K562 (cell line): ENCODE measurements at regions not wholly inside any gene's neighbourhood (a gene's known extent, or its start where the extent isn't known, plus 50 kb on each side); places are given as distances from the start of the nearest gene placed in this dataset.

Source experiments
- ATAC-seq: fragments of 200-7000 bp; cut with Tn5 transposase; 3 replicates; pipeline ENCODE4 v1.9.1; 2020; ENCODE audit warnings: moderate library complexity
- BruUV-seq: library from RNA; stranded (reverse); fragments of 400-500 nt; replicated peaks from 2 replicates; lab custom pipeline; 2021; lab: Mats Ljungman, UMichigan
- CTCF ChIA-PET: fragments of 300-600 bp; formaldehyde crosslinking; extraction: SDS; loops from one replicate; lab custom pipeline; 2021; ENCODE audit warnings: low intra/inter-chr PET ratio; lab: Yijun Ruan, JAX
- POLR2A ChIA-PET: fragments of 300-600, 350-650 bp; sonication (Branson Sonifier 250); formaldehyde crosslinking; extraction: SDS; loops from one replicate; lab custom pipeline; 2021; ENCODE audit warnings: antibody characterized with exemption, inconsistent platforms; lab: Yijun Ruan, JAX
- DNase-seq, 4 experiments: peaks; one replicate each; pipeline versions ENCODE4 v3.0.0 to v3.0.0-alpha.2; 2011 to 2018; ENCODE audit warnings: low spot score in 3 of 4, mixed read lengths in 3 of 4; ENCODE audit errors: extremely low read depth in 1 of 4
- FAIRE-seq: peaks from 2 replicates; lab custom pipeline; 2011; peaks lifted over from hg19 to GRCh38; lab: Jason Lieb, UNC
- H2AFZ ChIP-seq: 2 replicates; pipeline ENCODE4 v1.6.0; 2011; ENCODE audit warnings: low read depth, low read length, control low read depth, inconsistent platforms
- H3K27ac ChIP-seq: fragments of 200-600 bp; 3 replicates; pipeline ENCODE4 v1.8.0; 2011; ENCODE audit warnings: low read depth, mild to moderate bottlenecking, control low read depth, inconsistent platforms, low read length, moderate library complexity, mixed read lengths; ENCODE audit errors: extremely low read depth
- H3K27me3 ChIP-seq, 2 experiments: fragments of 300-600 bp in 1 of 2; 2 replicates in 1 of 2; 3 replicates in 1 of 2; pipeline versions ENCODE4 v1.6.0 to v1.8.0; 2011; ENCODE audit warnings: inconsistent platforms in 2 of 2, low read length in 2 of 2, mild to moderate bottlenecking in 1 of 2, mixed read lengths in 1 of 2, moderate library complexity in 1 of 2; ENCODE audit not compliant: control insufficient read depth in 2 of 2, insufficient read depth in 2 of 2
- H3K36me3 ChIP-seq: fragments of 300-600 bp; 3 replicates; pipeline ENCODE4 v1.8.0; 2011; ENCODE audit warnings: mild to moderate bottlenecking, low read length, inconsistent platforms; ENCODE audit not compliant: control insufficient read depth, insufficient read depth
- H3K4me1 ChIP-seq, 2 experiments: fragments of 200-600 bp in 1 of 2; replicated peaks in 1 of 2; 2 replicates in 1 of 2; 3 replicates in 1 of 2; pipeline versions ENCODE4 v1.5.1 to v1.8.0; 2011; ENCODE audit warnings: inconsistent platforms in 2 of 2, low read length in 2 of 2, mild to moderate bottlenecking in 1 of 2, mixed read lengths in 1 of 2, moderate library complexity in 1 of 2; ENCODE audit not compliant: control insufficient read depth in 2 of 2, insufficient read depth in 2 of 2
- H3K4me2 ChIP-seq: 2 replicates; pipeline ENCODE4 v1.6.1; 2011; ENCODE audit warnings: low read length, control low read depth, inconsistent platforms, mixed read lengths; ENCODE audit not compliant: insufficient read depth
- H3K4me3 ChIP-seq: fragments of 200-600 bp; sonication (generic), shearing (Covaris generic); 2 replicates; pipeline ENCODE4 v1.5.1; 2016; ENCODE audit warnings: control low read depth, inconsistent platforms
- H3K79me2 ChIP-seq: fragments of 200-600 bp; 3 replicates; pipeline ENCODE4 v1.8.0; 2011; ENCODE audit warnings: low read length, inconsistent platforms; ENCODE audit not compliant: control insufficient read depth, insufficient read depth
- H3K9ac ChIP-seq, 2 experiments: 2 replicates each; pipeline versions ENCODE4 v1.6.0 to v1.6.1; 2011; ENCODE audit warnings: low read depth in 2 of 2, low read length in 2 of 2, control low read depth in 1 of 2, inconsistent platforms in 1 of 2, mild to moderate bottlenecking in 1 of 2, mixed read lengths in 1 of 2; ENCODE audit not compliant: insufficient read depth in 1 of 2
- H3K9me1 ChIP-seq: one replicate; pipeline ENCODE4 v1.6.0; 2011; ENCODE audit warnings: inconsistent platforms, mild to moderate bottlenecking, low read length, moderate library complexity; ENCODE audit not compliant: control insufficient read depth, insufficient read depth
- H3K9me3 ChIP-seq: replicated peaks from 2 replicates; pipeline ENCODE4 v1.5.1; 2011; ENCODE audit warnings: low read depth, low read length, inconsistent platforms; ENCODE audit not compliant: control insufficient read depth, insufficient read depth
- H4K20me1 ChIP-seq: replicated peaks from 2 replicates; pipeline ENCODE4 v1.6.1; 2011; ENCODE audit warnings: low read length, inconsistent platforms, mixed read lengths; ENCODE audit not compliant: control insufficient read depth, insufficient read depth
- BCL6 ChIP-seq: fragments of 250-450 bp; sonication (Bioruptor Pico); IDR thresholded peaks from 2 replicates; pipeline ENCODE4 v1.4.0; 2020
- BRD4 ChIP-seq: fragments of 200-600 bp; sonication (generic); IDR thresholded peaks from 2 replicates; pipeline ENCODE4 v1.6.1; 2017; ENCODE audit warnings: inconsistent platforms
- GATAD2A ChIP-seq: fragments of 450-650 bp; IDR thresholded peaks from 2 replicates; pipeline ENCODE4 v1.6.1; 2017
- KDM1A ChIP-seq, 2 experiments: fragments of 450-650 bp; IDR thresholded peaks; 2 replicates each; pipeline ENCODE4 v1.6.1; 2016; ENCODE audit warnings: mild to moderate bottlenecking in 2 of 2
- MAFK ChIP-seq: IDR thresholded peaks from 2 replicates; pipeline ENCODE4 v1.6.1; 2011; ENCODE audit warnings: low read length, improper control_type of control experiment
- RB1 ChIP-seq: fragments of 450-650 bp; IDR thresholded peaks from 2 replicates; pipeline ENCODE4 v1.6.1; 2017; ENCODE audit warnings: low read depth, mild to moderate bottlenecking
- SMARCC2 ChIP-seq: fragments of 450-650 bp; IDR thresholded peaks from 2 replicates; pipeline ENCODE4 v1.6.1; 2017; ENCODE audit warnings: antibody characterized with exemption, moderate library complexity, mild to moderate bottlenecking, low read depth
- TSC22D4 ChIP-seq: fragments of 450-650 bp; IDR thresholded peaks from 2 replicates; pipeline ENCODE4 v1.6.1; 2016; ENCODE audit warnings: missing genetic modification characterization, missing biosample characterization, control low read depth
- ZNF830 ChIP-seq: fragments of 250-450 bp; sonication (Bioruptor Pico); IDR thresholded peaks from 2 replicates; pipeline ENCODE4 v1.5.0; 2021; ENCODE audit warnings: mild to moderate bottlenecking
- WGBS: fragments of 100-300 bp; shearing (Covaris generic); methylation state at CpG from one replicate; pipeline ENCODE4 v1.1.6; 2016; ENCODE audit warnings: low coverage, mixed read lengths; ENCODE audit not compliant: insufficient coverage; ENCODE audit errors: missing lambda C conversion rate; 5-methylcytosine and 5-hydroxymethylcytosine counted together
- in situ Hi-C: fragments of 300-500 bp; cut with MboI; formaldehyde crosslinking; loops from 4 replicates; pipeline ENCODE4 v1.15.0; 2018; ENCODE audit warnings: inconsistent platforms, mixed read lengths
- intact Hi-C: fragments of 100-400 bp; cut with micrococcal nuclease; formaldehyde crosslinking; loops from 2 replicates; pipeline ENCODE4 v1.14.2; 2022
- TF ChIP-seq, protein P1 (sequence below), 2 experiments: fragments of 150-350 bp in 1 of 2; IDR thresholded peaks; 2 replicates each; pipeline ENCODE4 v1.6.1; 2012 to 2016; ENCODE audit warnings: low read depth in 2 of 2, low read length in 2 of 2, mild to moderate bottlenecking in 1 of 2, moderate library complexity in 1 of 2
- TF ChIP-seq, protein P2 (sequence below): fragments of 250-450 bp; sonication (Bioruptor Pico); IDR thresholded peaks from 2 replicates; pipeline ENCODE4 v1.6.1; 2021; ENCODE audit warnings: mild to moderate bottlenecking
- TF ChIP-seq, protein P3 (sequence below): sonication (generic); formaldehyde crosslinking; IDR thresholded peaks from 2 replicates; pipeline ENCODE4 v1.4.0; 2020; ENCODE audit warnings: mild to moderate bottlenecking, missing genetic modification reagents
- TF ChIP-seq, protein P4 (sequence below): fragments of 450-650 bp; IDR thresholded peaks from 2 replicates; pipeline ENCODE4 v1.6.1; 2016; ENCODE audit warnings: borderline replicate concordance

DNA sequence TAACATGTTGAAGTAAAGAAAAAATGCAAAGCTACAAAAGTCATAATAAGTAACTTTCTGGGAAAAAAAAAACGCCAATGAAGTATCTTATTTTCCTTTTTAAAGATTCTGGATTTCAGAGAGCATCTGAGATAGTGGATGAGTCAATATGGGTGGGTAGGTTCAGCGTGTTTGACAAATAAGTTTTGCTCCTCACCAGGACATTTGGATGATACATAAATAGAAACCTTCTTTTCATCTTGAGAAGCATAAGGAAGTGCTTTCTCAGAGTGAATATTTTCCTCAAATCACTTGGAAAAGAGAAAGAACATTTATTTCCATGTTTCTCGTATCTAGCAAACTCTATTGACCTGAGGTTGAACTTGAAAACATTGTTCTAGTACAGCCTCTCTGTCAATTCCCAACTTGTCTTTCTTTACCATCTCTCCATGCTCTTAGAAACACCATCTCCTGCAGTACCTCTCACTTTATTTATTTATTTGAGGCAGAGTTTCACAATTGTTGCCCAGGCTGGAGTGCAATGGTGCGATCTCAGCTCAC lies 463.2 kb downstream of the KLF5 start:
- CTCF ChIA-PET: no interaction called here
- no peak overlapping the region for H3K27ac ChIP-seq
- no peak overlapping the region for H3K9ac ChIP-seq
- H3K79me2 ChIP-seq: no peaks in the 10 kb centered on the region
- no peaks in the 10 kb centered on the region for H3K4me1 ChIP-seq
- H3K27me3 ChIP-seq: peaks cover 0 to 6% of the 10 kb centered on the region in 2 experiments; a peak in 2 of 5 replicates
- no peaks in the 10 kb centered on the region for H3K9me1 ChIP-seq
- no peak for ATAC-seq
- in situ Hi-C loops: no loop called here
- no peak for DNase-seq
- H4K20me1 ChIP-seq: no peaks in the 10 kb centered on the region
- no peak overlapping the region for H2AFZ ChIP-seq
- BruUV-seq: no TSS peak
- H3K36me3 ChIP-seq: no peaks in the 10 kb centered on the region
- H3K9me3 ChIP-seq: no peaks in the 10 kb centered on the region
- H3K4me3 ChIP-seq: no peak overlapping the region
- intact Hi-C loops: no loop called here
- WGBS: 4% methylated on average over 4 of the region's 4 CpGs
- POLR2A ChIA-PET: interaction anchor here (0.9 kb wide), 1 partner anchor 8 kb away, joined by 3 read pairs; no protein-coding TSS in a partner anchor
- H3K4me2 ChIP-seq: no peak overlapping the region
- FAIRE-seq: no peak
- TF ChIP-seq RB1 (no peak), ZNF830 (CRISPR knock-in tag) (no peak), SMARCC2 (no peak), BCL6 (CRISPR knock-in tag) (no peak), GATAD2A (no peak), MAFK (no peak), TSC22D4 (tag) (no peak), KDM1A (IDR thresholded peaks at IDR 0.05) (no peak), BRD4 (no peak)
- TF ChIP-seq, protein P1, sequence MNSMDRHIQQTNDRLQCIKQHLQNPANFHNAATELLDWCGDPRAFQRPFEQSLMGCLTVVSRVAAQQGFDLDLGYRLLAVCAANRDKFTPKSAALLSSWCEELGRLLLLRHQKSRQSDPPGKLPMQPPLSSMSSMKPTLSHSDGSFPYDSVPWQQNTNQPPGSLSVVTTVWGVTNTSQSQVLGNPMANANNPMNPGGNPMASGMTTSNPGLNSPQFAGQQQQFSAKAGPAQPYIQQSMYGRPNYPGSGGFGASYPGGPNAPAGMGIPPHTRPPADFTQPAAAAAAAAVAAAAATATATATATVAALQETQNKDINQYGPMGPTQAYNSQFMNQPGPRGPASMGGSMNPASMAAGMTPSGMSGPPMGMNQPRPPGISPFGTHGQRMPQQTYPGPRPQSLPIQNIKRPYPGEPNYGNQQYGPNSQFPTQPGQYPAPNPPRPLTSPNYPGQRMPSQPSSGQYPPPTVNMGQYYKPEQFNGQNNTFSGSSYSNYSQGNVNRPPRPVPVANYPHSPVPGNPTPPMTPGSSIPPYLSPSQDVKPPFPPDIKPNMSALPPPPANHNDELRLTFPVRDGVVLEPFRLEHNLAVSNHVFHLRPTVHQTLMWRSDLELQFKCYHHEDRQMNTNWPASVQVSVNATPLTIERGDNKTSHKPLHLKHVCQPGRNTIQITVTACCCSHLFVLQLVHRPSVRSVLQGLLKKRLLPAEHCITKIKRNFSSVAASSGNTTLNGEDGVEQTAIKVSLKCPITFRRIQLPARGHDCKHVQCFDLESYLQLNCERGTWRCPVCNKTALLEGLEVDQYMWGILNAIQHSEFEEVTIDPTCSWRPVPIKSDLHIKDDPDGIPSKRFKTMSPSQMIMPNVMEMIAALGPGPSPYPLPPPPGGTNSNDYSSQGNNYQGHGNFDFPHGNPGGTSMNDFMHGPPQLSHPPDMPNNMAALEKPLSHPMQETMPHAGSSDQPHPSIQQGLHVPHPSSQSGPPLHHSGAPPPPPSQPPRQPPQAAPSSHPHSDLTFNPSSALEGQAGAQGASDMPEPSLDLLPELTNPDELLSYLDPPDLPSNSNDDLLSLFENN (IDR thresholded peaks at IDR 0.05; ENCODE audit: low read depth in 2 of 2, low read length in 2 of 2): no peak
- TF ChIP-seq, protein P2, sequence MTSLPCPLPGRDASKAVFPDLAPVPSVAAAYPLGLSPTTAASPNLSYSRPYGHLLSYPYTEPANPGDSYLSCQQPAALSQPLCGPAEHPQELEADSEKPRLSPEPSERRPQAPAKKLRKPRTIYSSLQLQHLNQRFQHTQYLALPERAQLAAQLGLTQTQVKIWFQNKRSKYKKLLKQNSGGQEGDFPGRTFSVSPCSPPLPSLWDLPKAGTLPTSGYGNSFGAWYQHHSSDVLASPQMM (CRISPR knock-in tag): no peak
- TF ChIP-seq, protein P3, sequence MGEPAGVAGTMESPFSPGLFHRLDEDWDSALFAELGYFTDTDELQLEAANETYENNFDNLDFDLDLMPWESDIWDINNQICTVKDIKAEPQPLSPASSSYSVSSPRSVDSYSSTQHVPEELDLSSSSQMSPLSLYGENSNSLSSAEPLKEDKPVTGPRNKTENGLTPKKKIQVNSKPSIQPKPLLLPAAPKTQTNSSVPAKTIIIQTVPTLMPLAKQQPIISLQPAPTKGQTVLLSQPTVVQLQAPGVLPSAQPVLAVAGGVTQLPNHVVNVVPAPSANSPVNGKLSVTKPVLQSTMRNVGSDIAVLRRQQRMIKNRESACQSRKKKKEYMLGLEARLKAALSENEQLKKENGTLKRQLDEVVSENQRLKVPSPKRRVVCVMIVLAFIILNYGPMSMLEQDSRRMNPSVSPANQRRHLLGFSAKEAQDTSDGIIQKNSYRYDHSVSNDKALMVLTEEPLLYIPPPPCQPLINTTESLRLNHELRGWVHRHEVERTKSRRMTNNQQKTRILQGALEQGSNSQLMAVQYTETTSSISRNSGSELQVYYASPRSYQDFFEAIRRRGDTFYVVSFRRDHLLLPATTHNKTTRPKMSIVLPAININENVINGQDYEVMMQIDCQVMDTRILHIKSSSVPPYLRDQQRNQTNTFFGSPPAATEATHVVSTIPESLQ (CRISPR knock-in tag): no peak
- TF ChIP-seq, protein P4, sequence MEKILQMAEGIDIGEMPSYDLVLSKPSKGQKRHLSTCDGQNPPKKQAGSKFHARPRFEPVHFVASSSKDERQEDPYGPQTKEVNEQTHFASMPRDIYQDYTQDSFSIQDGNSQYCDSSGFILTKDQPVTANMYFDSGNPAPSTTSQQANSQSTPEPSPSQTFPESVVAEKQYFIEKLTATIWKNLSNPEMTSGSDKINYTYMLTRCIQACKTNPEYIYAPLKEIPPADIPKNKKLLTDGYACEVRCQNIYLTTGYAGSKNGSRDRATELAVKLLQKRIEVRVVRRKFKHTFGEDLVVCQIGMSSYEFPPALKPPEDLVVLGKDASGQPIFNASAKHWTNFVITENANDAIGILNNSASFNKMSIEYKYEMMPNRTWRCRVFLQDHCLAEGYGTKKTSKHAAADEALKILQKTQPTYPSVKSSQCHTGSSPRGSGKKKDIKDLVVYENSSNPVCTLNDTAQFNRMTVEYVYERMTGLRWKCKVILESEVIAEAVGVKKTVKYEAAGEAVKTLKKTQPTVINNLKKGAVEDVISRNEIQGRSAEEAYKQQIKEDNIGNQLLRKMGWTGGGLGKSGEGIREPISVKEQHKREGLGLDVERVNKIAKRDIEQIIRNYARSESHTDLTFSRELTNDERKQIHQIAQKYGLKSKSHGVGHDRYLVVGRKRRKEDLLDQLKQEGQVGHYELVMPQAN: no peak
